ENCODE measurements at regions not wholly inside any gene's neighbourhood (a gene's known extent, or its start where the extent isn't known, plus 50 kb on each side); places are given as distances from the start of the nearest gene placed in this dataset.

GRCh38 chr6:20327141-20327540 is 74.5 kb upstream of the E2F3 start:
- no peaks in the 10 kb centered on the region for H3K27me3 ChIP-seq
- H3K4me1 ChIP-seq (ENCODE audit: insufficient read depth) = no peaks in the 10 kb centered on the region
- intact Hi-C loops (cut with DNase I) = no loop called here
- TF ChIP-seq EP300 (IDR thresholded peaks at IDR 0.05) = no peak
- TF ChIP-seq POLR2A (IDR thresholded peaks at IDR 0.05) = no peak
- TF ChIP-seq CTCF (IDR thresholded peaks at IDR 0.05) = no peak
- H3K4me3 ChIP-seq = no peak overlapping the region
- no peaks in the 10 kb centered on the region for H3K9me3 ChIP-seq
- no peaks in the 10 kb centered on the region for H3K36me3 ChIP-seq
- DNase-seq = no peak
- no peak overlapping the region for H3K27ac ChIP-seq
- 95 to 97% (median 96%) methylated on average over 7 of the region's 7 CpGs for WGBS, 3 donors

- H3K27me3 ChIP-seq = no peaks in the 10 kb centered on the region
- 86 to 89% (median 87%) methylated on average over 5 of the region's 5 CpGs for WGBS, 3 donors
- no peak for DNase-seq
- H3K4me3 ChIP-seq = no peak overlapping the region
- intact Hi-C loops (cut with DNase I) = no loop called here
- no peaks in the 10 kb centered on the region for H3K4me1 ChIP-seq (ENCODE audit: insufficient read depth)
- H3K36me3 ChIP-seq = no peaks in the 10 kb centered on the region
- H3K9me3 ChIP-seq = no peaks in the 10 kb centered on the region
- TF ChIP-seq POLR2A (IDR thresholded peaks at IDR 0.05) = no peak
- no peak for TF ChIP-seq EP300 (IDR thresholded peaks at IDR 0.05)
- no peak for TF ChIP-seq CTCF (IDR thresholded peaks at IDR 0.05)
- no peak overlapping the region for H3K27ac ChIP-seq
These were observed 73.3 kb upstream of the E2F3 start for GRCh38 chr6:20328266-20328923.

GRCh38 chr6:20328924-20329300 is 72.8 kb upstream of the E2F3 start:
- Histone ChIP-seq H3K36me3 (no peaks in the 10 kb centered on the region), H3K9me3 (no peaks in the 10 kb centered on the region), H3K4me3 (no peak overlapping the region), H3K27ac (no peak overlapping the region), H3K27me3 (no peaks in the 10 kb centered on the region), H3K4me1 (ENCODE audit: insufficient read depth) (no peaks in the 10 kb centered on the region)
- DNase-seq = no peak
- intact Hi-C loops (cut with DNase I) = no loop called here
- 56 to 61% (median 60%) methylated on average over 3 of the region's 3 CpGs for WGBS, 3 donors
- TF ChIP-seq EP300 (IDR thresholded peaks at IDR 0.05) (no peak), CTCF (IDR thresholded peaks at IDR 0.05) (no peak), POLR2A (IDR thresholded peaks at IDR 0.05) (no peak)

- Histone ChIP-seq H3K9me3 (no peaks in the 10 kb centered on the region), H3K36me3 (no peaks in the 10 kb centered on the region), H3K4me3 (no peak overlapping the region), H3K27me3 (no peaks in the 10 kb centered on the region), H3K27ac (no peak overlapping the region), H3K4me1 (ENCODE audit: insufficient read depth) (no peaks in the 10 kb centered on the region)
- no peak for DNase-seq
- TF ChIP-seq POLR2A (IDR thresholded peaks at IDR 0.05) (no peak), EP300 (IDR thresholded peaks at IDR 0.05) (no peak), CTCF (IDR thresholded peaks at IDR 0.05) (no peak)
- intact Hi-C loops (cut with DNase I) = no loop called here
- 37 to 66% (median 60%) methylated on average over 3 of the region's 3 CpGs for WGBS, 3 donors
These were observed 70.6 kb upstream of the E2F3 start for GRCh38 chr6:20331042-20331441.
